CD4-positive, alpha-beta T cell (primary cell): ENCODE measurements at regions not wholly inside any gene's neighbourhood (a gene's known extent, or its start where the extent isn't known, plus 50 kb on each side); places are given as distances from the start of the nearest gene placed in this dataset.

Experiments
- ATAC-seq: fragments of 200-7000 bp; cut with Tn5 transposase; one replicate; pipeline ENCODE4 v1.10.0; 2022; ENCODE audit warnings: mild to moderate bottlenecking; ENCODE audit not compliant: poor library complexity
- CTCF ChIA-PET: fragments of 350-600 bp; sonication (Branson Sonifier 250); formaldehyde crosslinking; loops from one replicate; lab custom pipeline; 2021; ENCODE audit warnings: antibody characterized with exemption, inconsistent platforms; lab: Charles Lee
- POLR2A ChIA-PET: fragments of 350-600 bp; sonication (Branson Sonifier 250); formaldehyde crosslinking; loops from one replicate; lab custom pipeline; 2021; ENCODE audit warnings: antibody characterized with exemption, inconsistent platforms; lab: Charles Lee
- DNase-seq, 14 experiments: peaks; one replicate each; pipeline ENCODE4 v3.0.0-alpha.2; 2013 to 2020; ENCODE audit warnings: mixed read lengths in 2 of 14
- H3K27ac ChIP-seq, 2 donors: one replicate each; pipeline versions ENCODE4 v1.5.1 to v1.7.0; 2013; ENCODE audit warnings: low read length in 2 of 2, low read depth in 1 of 2, mild to moderate bottlenecking in 1 of 2
- H3K27me3 ChIP-seq, 2 experiments: 1 replicate in 1 of 2; 2 replicates in 1 of 2; pipeline versions ENCODE4 v1.6.1 to v1.7.0; 2013; ENCODE audit warnings: low read length in 2 of 2, control low read depth in 1 of 2, mild to moderate bottlenecking in 1 of 2, moderate library complexity in 1 of 2; ENCODE audit not compliant: insufficient read depth in 2 of 2, control insufficient read depth in 1 of 2
- H3K36me3 ChIP-seq: one replicate; pipeline ENCODE4 v1.6.1; 2013; ENCODE audit warnings: low read length, control low read depth; ENCODE audit not compliant: insufficient read depth
- H3K4me1 ChIP-seq: one replicate; pipeline ENCODE4 v1.6.1; 2013; ENCODE audit warnings: low read length, control low read depth; ENCODE audit not compliant: insufficient read depth
- H3K4me3 ChIP-seq: one replicate; pipeline ENCODE4 v1.5.1; 2013; ENCODE audit warnings: mild to moderate bottlenecking, low read length, moderate library complexity
- H3K9me3 ChIP-seq, 2 experiments: 1 replicate in 1 of 2; 2 replicates in 1 of 2; pipeline versions ENCODE4 v1.6.1 to v1.7.0; 2013; ENCODE audit warnings: low read length in 2 of 2, mild to moderate bottlenecking in 2 of 2, control low read depth in 1 of 2, moderate library complexity in 1 of 2; ENCODE audit not compliant: control insufficient read depth in 1 of 2, insufficient read depth in 1 of 2
- H3K27ac Mint-ChIP-seq: one replicate; pipeline ENCODE4 v1.8.0; 2020; ENCODE audit warnings: mixed read lengths
- H3K27me3 Mint-ChIP-seq: one replicate; pipeline ENCODE4 v1.8.0; 2021; ENCODE audit warnings: mixed read lengths
- H3K36me3 Mint-ChIP-seq: one replicate; pipeline ENCODE4 v1.8.0; 2021; ENCODE audit warnings: low read depth, mixed read lengths
- H3K4me1 Mint-ChIP-seq: one replicate; pipeline ENCODE4 v1.8.0; 2021; ENCODE audit warnings: low read depth, mixed read lengths
- H3K4me3 Mint-ChIP-seq: one replicate; pipeline ENCODE4 v1.8.0; 2020; ENCODE audit warnings: mild to moderate bottlenecking, mixed read lengths
- H3K9me3 Mint-ChIP-seq: one replicate; pipeline ENCODE4 v1.8.0; 2020; ENCODE audit warnings: mixed read lengths
- intact Hi-C, 2 experiments: fragments of 100-400 bp; cut with DNase I in 1 of 2; cut with micrococcal nuclease in 1 of 2; formaldehyde crosslinking; loops; one replicate each; pipeline versions ENCODE4 v1.15.1 to v1.9.0; 2023 to 2025; cut with DNase I, micrococcal nuclease
- TF ChIP-seq, protein P1 (sequence below): fragments of 200-600 bp; IDR thresholded peaks from one replicate; pipeline ENCODE4 v1.8.0; 2022; ENCODE audit warnings: antibody characterized with exemption, mild to moderate bottlenecking

DNA sequence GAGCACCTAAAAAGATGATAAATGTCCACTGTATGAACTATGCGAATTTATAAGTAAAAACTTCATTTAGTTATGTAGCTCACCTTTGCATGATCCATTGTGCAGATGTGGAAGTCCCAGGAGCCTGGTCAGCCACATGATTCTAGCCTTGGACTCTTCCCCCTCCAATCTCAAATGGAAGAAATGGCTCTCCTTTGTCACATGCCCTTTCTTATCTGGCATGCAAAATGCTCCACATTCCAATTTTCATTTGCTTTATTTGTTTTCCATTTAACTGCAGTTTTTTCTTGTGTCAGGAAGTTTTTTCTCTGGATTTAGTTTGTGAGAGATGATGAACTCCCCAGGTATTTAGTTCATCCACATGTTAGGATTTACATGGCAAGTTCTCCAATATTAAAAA, 73.8 kb downstream of the DYRK2 start:
- ChIA-PET CTCF (no interaction called here), POLR2A (no interaction called here)
- Mint-ChIP-seq H3K4me3 (no peak overlapping the region), H3K27ac (no peak overlapping the region), H3K4me1 (no peaks in the 10 kb centered on the region), H3K27me3 (peaks cover 5% of the 10 kb centered on the region), H3K9me3 (no peaks in the 10 kb centered on the region), H3K36me3 (no peaks in the 10 kb centered on the region)
- TF ChIP-seq, protein P1, sequence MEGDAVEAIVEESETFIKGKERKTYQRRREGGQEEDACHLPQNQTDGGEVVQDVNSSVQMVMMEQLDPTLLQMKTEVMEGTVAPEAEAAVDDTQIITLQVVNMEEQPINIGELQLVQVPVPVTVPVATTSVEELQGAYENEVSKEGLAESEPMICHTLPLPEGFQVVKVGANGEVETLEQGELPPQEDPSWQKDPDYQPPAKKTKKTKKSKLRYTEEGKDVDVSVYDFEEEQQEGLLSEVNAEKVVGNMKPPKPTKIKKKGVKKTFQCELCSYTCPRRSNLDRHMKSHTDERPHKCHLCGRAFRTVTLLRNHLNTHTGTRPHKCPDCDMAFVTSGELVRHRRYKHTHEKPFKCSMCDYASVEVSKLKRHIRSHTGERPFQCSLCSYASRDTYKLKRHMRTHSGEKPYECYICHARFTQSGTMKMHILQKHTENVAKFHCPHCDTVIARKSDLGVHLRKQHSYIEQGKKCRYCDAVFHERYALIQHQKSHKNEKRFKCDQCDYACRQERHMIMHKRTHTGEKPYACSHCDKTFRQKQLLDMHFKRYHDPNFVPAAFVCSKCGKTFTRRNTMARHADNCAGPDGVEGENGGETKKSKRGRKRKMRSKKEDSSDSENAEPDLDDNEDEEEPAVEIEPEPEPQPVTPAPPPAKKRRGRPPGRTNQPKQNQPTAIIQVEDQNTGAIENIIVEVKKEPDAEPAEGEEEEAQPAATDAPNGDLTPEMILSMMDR: no peak
- Histone ChIP-seq H3K36me3 (no peaks in the 10 kb centered on the region), H3K27ac (no peak overlapping the region), H3K4me1 (no peaks in the 10 kb centered on the region), H3K4me3 (no peak overlapping the region), H3K9me3 (no peaks in the 10 kb centered on the region), H3K27me3 (no peaks in the 10 kb centered on the region)
- intact Hi-C loops: no loop called here
- no peak for DNase-seq
- no peak for ATAC-seq

DNA sequence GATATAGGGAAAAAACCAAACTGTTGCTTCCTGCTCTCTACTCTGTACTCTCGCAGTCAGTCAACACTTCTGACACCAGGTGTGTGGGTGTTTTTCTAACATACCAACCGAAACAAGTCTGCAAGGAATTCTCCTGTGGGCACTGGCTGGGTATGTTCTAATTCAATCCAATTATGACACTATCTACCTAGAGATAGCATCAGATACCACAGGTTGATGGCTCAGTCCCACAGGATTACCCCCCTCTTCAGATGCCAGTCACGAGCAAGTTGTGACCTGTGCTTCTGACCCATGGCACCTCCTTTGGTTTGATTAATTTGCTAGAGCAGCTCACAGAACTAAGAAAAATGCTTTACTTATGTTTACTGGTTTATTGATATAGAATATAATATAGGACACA, 78.3 kb downstream of the DYRK2 start:
- Mint-ChIP-seq H3K27ac (no peak overlapping the region), H3K36me3 (no peaks in the 10 kb centered on the region), H3K4me3 (no peak overlapping the region), H3K4me1 (no peaks in the 10 kb centered on the region), H3K9me3 (no peaks in the 10 kb centered on the region), H3K27me3 (no peaks in the 10 kb centered on the region)
- Histone ChIP-seq H3K9me3 (no peaks in the 10 kb centered on the region), H3K4me3 (no peak overlapping the region), H3K27me3 (no peaks in the 10 kb centered on the region), H3K4me1 (no peaks in the 10 kb centered on the region), H3K27ac (no peak overlapping the region), H3K36me3 (no peaks in the 10 kb centered on the region)
- TF ChIP-seq, protein P1: no peak
- POLR2A ChIA-PET: no interaction called here
- intact Hi-C loops: no loop called here
- ATAC-seq: no peak
- CTCF ChIA-PET: no interaction called here
- no peak for DNase-seq

- Histone ChIP-seq H3K4me1 (no peaks in the 10 kb centered on the region), H3K9me3 (no peaks in the 10 kb centered on the region), H3K27ac (no peak overlapping the region), H3K4me3 (no peak overlapping the region), H3K36me3 (no peaks in the 10 kb centered on the region), H3K27me3 (no peaks in the 10 kb centered on the region)
- POLR2A ChIA-PET: no interaction called here
- Mint-ChIP-seq H3K36me3 (no peaks in the 10 kb centered on the region), H3K27ac (no peak overlapping the region), H3K4me3 (no peak overlapping the region), H3K4me1 (no peaks in the 10 kb centered on the region), H3K27me3 (no peaks in the 10 kb centered on the region), H3K9me3 (no peaks in the 10 kb centered on the region)
- CTCF ChIA-PET: no interaction called here
- intact Hi-C loops: no loop called here
- no peak for DNase-seq
- no peak for ATAC-seq
- TF ChIP-seq, protein P1: no peak
Measured at GRCh38 chr12:67727702-67728666, 79.4 kb downstream of the DYRK2 start.
